Osteocyte (in vitro differentiated cells): ENCODE measurements at regions not wholly inside any gene's neighbourhood (a gene's known extent, or its start where the extent isn't known, plus 50 kb on each side); places are given as distances from the start of the nearest gene placed in this dataset.

ENCODE experiments used
- DNase-seq: peaks from one replicate; pipeline ENCODE4 v3.0.0; 2021; ENCODE audit warnings: mixed read lengths; ENCODE audit not compliant: unreplicated experiment; ENCODE audit errors: extremely low spot score
- H3K27ac Mint-ChIP-seq: one replicate; pipeline ENCODE4 v1.8.0; 2021; ENCODE audit warnings: mild to moderate bottlenecking, mixed read lengths; ENCODE audit not compliant: unreplicated experiment
- H3K27me3 Mint-ChIP-seq: one replicate; pipeline ENCODE4 v1.8.0; 2021; ENCODE audit warnings: mixed read lengths; ENCODE audit not compliant: unreplicated experiment
- H3K36me3 Mint-ChIP-seq: one replicate; pipeline ENCODE4 v1.8.0; 2021; ENCODE audit warnings: mixed read lengths; ENCODE audit not compliant: unreplicated experiment
- H3K4me1 Mint-ChIP-seq: one replicate; pipeline ENCODE4 v1.8.0; 2021; ENCODE audit warnings: mixed read lengths; ENCODE audit not compliant: unreplicated experiment
- H3K4me3 Mint-ChIP-seq: one replicate; pipeline ENCODE4 v1.8.0; 2021; ENCODE audit warnings: mild to moderate bottlenecking, moderate library complexity, mixed read lengths; ENCODE audit not compliant: unreplicated experiment
- H3K9me3 Mint-ChIP-seq: one replicate; pipeline ENCODE4 v1.8.0; 2021; ENCODE audit warnings: mixed read lengths; ENCODE audit not compliant: unreplicated experiment
- TF ChIP-seq, protein P1 (sequence below): fragments of 200-600 bp; sonication (generic); IDR thresholded peaks from 2 replicates; pipeline ENCODE4 v1.5.0; 2021; ENCODE audit warnings: antibody characterized with exemption, mild to moderate bottlenecking, moderate library complexity

DNA sequence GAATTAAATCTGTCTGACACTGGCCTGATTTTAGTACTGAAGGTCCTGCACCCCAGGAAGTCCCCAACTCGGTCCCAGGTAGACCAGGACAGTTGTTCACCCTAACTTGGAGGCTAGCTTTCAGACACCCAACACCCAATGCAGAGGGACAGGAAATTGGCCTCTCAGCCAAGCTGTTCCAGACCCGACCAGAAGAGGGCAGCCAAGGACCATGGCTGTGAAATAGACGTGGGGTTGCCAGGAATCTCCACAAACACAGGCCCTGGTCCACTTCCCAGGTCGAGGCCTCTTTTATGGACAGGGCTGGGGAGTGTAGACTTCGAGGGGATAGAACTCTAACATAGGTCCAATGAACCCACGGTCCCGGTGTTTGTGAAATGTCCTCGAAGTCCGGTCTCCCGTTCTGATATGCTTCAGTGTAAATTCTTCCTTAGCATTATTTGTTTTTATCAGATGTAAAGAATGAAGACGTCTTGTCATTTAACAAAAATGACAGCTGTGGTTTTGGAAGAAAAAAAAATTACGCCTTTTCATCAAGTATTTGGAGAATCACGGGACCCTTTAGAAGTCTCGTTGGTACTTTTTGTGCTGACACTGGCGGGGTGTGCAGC is 260.3 kb upstream of the ADAMTS16 start:
- Mint-ChIP-seq H3K27me3 (no peaks in the 10 kb centered on the region), H3K4me3 (no peak overlapping the region), H3K4me1 (no peaks in the 10 kb centered on the region), H3K36me3 (no peaks in the 10 kb centered on the region), H3K9me3 (no peaks in the 10 kb centered on the region), H3K27ac (no peak overlapping the region)
- DNase-seq = no peak
- TF ChIP-seq, protein P1, sequence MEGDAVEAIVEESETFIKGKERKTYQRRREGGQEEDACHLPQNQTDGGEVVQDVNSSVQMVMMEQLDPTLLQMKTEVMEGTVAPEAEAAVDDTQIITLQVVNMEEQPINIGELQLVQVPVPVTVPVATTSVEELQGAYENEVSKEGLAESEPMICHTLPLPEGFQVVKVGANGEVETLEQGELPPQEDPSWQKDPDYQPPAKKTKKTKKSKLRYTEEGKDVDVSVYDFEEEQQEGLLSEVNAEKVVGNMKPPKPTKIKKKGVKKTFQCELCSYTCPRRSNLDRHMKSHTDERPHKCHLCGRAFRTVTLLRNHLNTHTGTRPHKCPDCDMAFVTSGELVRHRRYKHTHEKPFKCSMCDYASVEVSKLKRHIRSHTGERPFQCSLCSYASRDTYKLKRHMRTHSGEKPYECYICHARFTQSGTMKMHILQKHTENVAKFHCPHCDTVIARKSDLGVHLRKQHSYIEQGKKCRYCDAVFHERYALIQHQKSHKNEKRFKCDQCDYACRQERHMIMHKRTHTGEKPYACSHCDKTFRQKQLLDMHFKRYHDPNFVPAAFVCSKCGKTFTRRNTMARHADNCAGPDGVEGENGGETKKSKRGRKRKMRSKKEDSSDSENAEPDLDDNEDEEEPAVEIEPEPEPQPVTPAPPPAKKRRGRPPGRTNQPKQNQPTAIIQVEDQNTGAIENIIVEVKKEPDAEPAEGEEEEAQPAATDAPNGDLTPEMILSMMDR = peak; percentile 75

DNA sequence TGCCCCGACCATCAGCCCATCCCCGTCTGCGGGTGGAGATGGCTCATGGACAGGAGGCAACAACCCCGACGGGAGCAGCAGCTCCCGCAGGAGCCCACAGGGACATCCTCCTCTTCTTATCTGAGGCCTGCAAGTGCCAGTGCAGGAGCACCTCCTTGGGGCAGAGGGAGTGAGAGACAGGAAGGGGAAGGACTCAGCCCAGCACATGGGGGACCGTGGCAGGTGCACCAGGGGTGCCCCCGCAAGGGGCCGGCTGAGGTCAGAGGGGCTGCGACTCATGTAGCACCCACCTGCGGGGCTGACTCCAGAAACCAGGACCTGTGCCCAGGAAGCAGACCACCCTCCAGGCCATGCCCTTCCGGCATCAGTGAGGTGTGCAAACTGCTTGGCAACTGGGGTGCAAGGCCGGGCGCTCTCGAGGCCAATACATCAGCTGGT is 259.8 kb upstream of the ADAMTS16 start:
- no peaks in the 10 kb centered on the region for H3K4me1 Mint-ChIP-seq
- H3K9me3 Mint-ChIP-seq = no peaks in the 10 kb centered on the region
- H3K27me3 Mint-ChIP-seq = no peaks in the 10 kb centered on the region
- no peak for DNase-seq
- no peak overlapping the region for H3K4me3 Mint-ChIP-seq
- TF ChIP-seq, protein P1 = no peak
- H3K36me3 Mint-ChIP-seq = no peaks in the 10 kb centered on the region
- no peak overlapping the region for H3K27ac Mint-ChIP-seq

DNA sequence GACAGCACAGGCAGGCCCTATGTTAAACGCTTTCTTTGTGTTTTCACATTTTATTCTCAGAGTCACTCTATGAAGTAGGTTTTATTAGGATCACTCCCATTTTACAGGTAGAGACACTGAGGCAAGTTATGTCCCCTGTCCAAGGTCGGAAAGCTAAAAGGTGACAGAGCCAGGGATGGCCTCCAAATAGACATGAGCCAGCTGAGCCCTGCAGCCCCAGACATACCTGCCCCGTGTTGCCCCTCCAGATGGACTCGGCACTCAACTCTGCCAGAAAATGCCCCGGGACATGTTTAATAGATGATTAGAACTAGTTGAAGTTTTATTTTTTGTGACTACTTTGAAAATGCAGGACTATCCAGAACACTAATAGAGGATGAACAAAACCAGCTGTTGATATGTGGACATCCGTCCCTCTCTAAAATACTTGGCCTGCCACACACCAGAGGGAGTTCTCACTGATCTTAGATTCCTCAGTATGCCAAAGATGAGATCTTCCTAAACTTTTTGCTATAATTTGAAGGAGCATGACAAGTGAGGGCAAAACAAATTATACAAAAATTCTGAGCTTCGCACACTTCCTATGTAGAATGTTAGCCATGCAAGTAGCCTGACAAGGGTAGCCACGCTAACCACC is 258.6 kb upstream of the ADAMTS16 start:
- Mint-ChIP-seq H3K27ac (no peak overlapping the region), H3K36me3 (no peaks in the 10 kb centered on the region), H3K9me3 (no peaks in the 10 kb centered on the region), H3K4me1 (no peaks in the 10 kb centered on the region), H3K4me3 (no peak overlapping the region), H3K27me3 (no peaks in the 10 kb centered on the region)
- TF ChIP-seq, protein P1 = no peak
- DNase-seq = no peak

DNA sequence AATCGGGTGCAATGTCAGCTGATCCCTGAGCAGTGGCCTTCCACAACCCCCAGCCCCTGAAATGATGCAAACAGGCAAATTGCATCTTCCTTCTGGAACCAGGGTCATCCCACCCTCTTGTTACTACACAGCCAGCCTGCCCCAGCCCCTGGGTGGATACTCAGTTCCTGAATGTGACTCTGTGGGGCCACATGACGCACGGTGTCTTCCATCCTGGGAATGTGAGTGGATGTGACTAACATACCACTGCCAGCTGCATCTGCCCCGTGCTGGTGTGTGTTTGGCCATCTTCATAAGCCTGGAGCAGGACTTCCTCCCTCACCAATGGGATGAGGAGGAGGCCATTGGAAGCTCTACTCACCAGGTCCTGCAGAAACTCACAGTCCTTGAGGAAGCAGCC is 257.9 kb upstream of the ADAMTS16 start:
- H3K36me3 Mint-ChIP-seq = no peaks in the 10 kb centered on the region
- no peak overlapping the region for H3K4me3 Mint-ChIP-seq
- H3K27me3 Mint-ChIP-seq = no peaks in the 10 kb centered on the region
- H3K9me3 Mint-ChIP-seq = no peaks in the 10 kb centered on the region
- H3K4me1 Mint-ChIP-seq = no peaks in the 10 kb centered on the region
- TF ChIP-seq, protein P1 = no peak
- DNase-seq = no peak
- H3K27ac Mint-ChIP-seq = no peak overlapping the region

DNA sequence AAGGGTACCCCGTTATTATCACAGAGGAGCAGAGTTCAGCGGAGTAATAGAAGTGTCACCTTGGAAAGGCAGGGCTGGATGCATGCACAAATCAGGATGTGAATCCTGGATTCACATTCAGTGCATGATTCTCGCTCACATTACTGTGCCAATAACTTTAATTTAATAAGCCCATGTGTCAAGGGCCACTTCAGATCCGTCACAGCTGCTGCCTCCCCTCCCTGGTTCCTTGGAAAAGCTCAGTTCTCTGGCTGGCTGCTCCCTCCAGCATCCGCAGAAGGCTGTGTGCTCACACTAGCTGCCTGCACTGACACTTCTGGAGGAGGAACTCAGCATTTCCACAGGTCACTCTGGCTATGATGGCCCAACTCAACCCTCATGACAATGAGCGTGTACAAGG is 256.8 kb upstream of the ADAMTS16 start:
- no peaks in the 10 kb centered on the region for H3K9me3 Mint-ChIP-seq
- no peaks in the 10 kb centered on the region for H3K4me1 Mint-ChIP-seq
- DNase-seq = no peak
- no peaks in the 10 kb centered on the region for H3K36me3 Mint-ChIP-seq
- H3K4me3 Mint-ChIP-seq = no peak overlapping the region
- TF ChIP-seq, protein P1 = no peak
- no peaks in the 10 kb centered on the region for H3K27me3 Mint-ChIP-seq
- no peak overlapping the region for H3K27ac Mint-ChIP-seq
